A549 (cell line): ENCODE measurements at regions not wholly inside any gene's neighbourhood (a gene's known extent, or its start where the extent isn't known, plus 50 kb on each side); places are given as distances from the start of the nearest gene placed in this dataset.
"Not testable (repeated sequence)": the region's sequence is repeated elsewhere in the genome, so short reads cannot be mapped to it uniquely, and the experiment has no call there.

Source experiments
- ATAC-seq, 2 experiments: fragments of 200-7000 bp in 1 of 2; fragments of >200 bp in 1 of 2; cut with Nextera tagmentation in 1 of 2; cut with Tn5 transposase in 1 of 2; 3 replicates each; pipeline versions ENCODE4 v1.8.0 to v1.9.1; 2018 to 2020; ENCODE audit warnings: mild to moderate bottlenecking in 1 of 2, moderate library complexity in 1 of 2
- CTCF ChIA-PET: fragments of 300-600 bp; sonication (Branson Sonifier 250); formaldehyde crosslinking; extraction: SDS; loops from one replicate; lab custom pipeline; 2021; ENCODE audit warnings: antibody characterized with exemption, inconsistent platforms; lab: Yijun Ruan, JAX
- POLR2A ChIA-PET: fragments of 350-600 bp; formaldehyde crosslinking; extraction: SDS; loops from one replicate; lab custom pipeline; 2021; ENCODE audit warnings: antibody characterized with exemption, inconsistent platforms; lab: Yijun Ruan, JAX
- DNase-seq, 2 experiments: peaks; one replicate each; pipeline versions ENCODE4 v3.0.0 to v3.0.0-alpha.2; 2011 to 2016; ENCODE audit warnings: low read depth in 1 of 2, low spot score in 1 of 2
- FAIRE-seq: peaks from 2 replicates; lab custom pipeline; 2011; peaks lifted over from hg19 to GRCh38; lab: Jason Lieb, UNC
- H3K27ac ChIP-seq, 2 experiments: fragments of >200 bp; sonication (Bioruptor Twin); formaldehyde crosslinking; 3 replicates each; pipeline ENCODE4 v1.5.1; 2016 to 2017
- H3K4me1 ChIP-seq: fragments of >200 bp; sonication (Bioruptor Twin); formaldehyde crosslinking; 3 replicates; pipeline ENCODE4 v1.6.1; 2016
- H3K4me2 ChIP-seq: fragments of >200 bp; sonication (Bioruptor Twin); formaldehyde crosslinking; 3 replicates; pipeline ENCODE4 v1.6.1; 2016
- H3K4me3 ChIP-seq: fragments of >200 bp; sonication (Bioruptor Twin); formaldehyde crosslinking; 3 replicates; pipeline ENCODE4 v1.5.1; 2016
- H3K9me3 ChIP-seq: fragments of >200 bp; sonication (Bioruptor Twin); formaldehyde crosslinking; 3 replicates; pipeline ENCODE4 v1.6.1; 2016
- BCL3 ChIP-seq: fragments of >200 bp; sonication (Bioruptor Twin); formaldehyde crosslinking; IDR thresholded peaks from 3 replicates; pipeline ENCODE4 v1.6.1; 2016
- CEBPB ChIP-seq, 2 experiments: fragments of >200 bp in 1 of 2; sonication (Bioruptor Twin) in 1 of 2; formaldehyde crosslinking in 1 of 2; IDR thresholded peaks; 2 replicates each; pipeline ENCODE4 v1.6.1; 2012 to 2016
- EHF ChIP-seq: fragments of 250-450 bp; sonication (Bioruptor Pico); IDR thresholded peaks from 2 replicates; pipeline ENCODE4 v1.5.0; 2020; ENCODE audit warnings: mild to moderate bottlenecking
- EHMT2 ChIP-seq: fragments of 200-600 bp; sonication (generic); IDR thresholded peaks from 2 replicates; pipeline ENCODE4 v1.6.1; 2016; ENCODE audit warnings: antibody characterized with exemption, low read depth, mild to moderate bottlenecking, moderate library complexity
- ESRRA ChIP-seq: fragments of 150-350 bp; IDR thresholded peaks from 2 replicates; pipeline ENCODE4 v1.6.1; 2014; ENCODE audit warnings: mild to moderate bottlenecking, low read length, borderline replicate concordance
- FOXS1 ChIP-seq: fragments of 250-450 bp; sonication (Bioruptor Pico); IDR thresholded peaks from 2 replicates; pipeline ENCODE4 v1.5.0; 2020; ENCODE audit warnings: mild to moderate bottlenecking, moderate library complexity
- GATA3 ChIP-seq: IDR thresholded peaks from 2 replicates; pipeline ENCODE4 v1.6.1; 2012; ENCODE audit warnings: borderline replicate concordance
- HEYL ChIP-seq: fragments of 250-450 bp; sonication (Bioruptor Pico); IDR thresholded peaks from 2 replicates; pipeline ENCODE4 v1.8.0; 2021; ENCODE audit warnings: mild to moderate bottlenecking, moderate library complexity
- MYC ChIP-seq: IDR thresholded peaks from 2 replicates; pipeline ENCODE4 v1.6.1; 2012; ENCODE audit warnings: mild to moderate bottlenecking, inconsistent platforms, low read length, improper control_type of control experiment, borderline replicate concordance
- NPAS2 ChIP-seq: fragments of 250-450 bp; sonication (Bioruptor Pico); IDR thresholded peaks from 2 replicates; pipeline ENCODE4 v1.8.0; 2022; ENCODE audit warnings: mild to moderate bottlenecking, moderate library complexity, borderline replicate concordance
- NR3C1 ChIP-seq: fragments of >200 bp; sonication (Bioruptor Twin); formaldehyde crosslinking; IDR thresholded peaks from 3 replicates; pipeline ENCODE4 v1.6.1; 2017
- PHF8 ChIP-seq: fragments of 200-600 bp; sonication (generic); IDR thresholded peaks from 2 replicates; pipeline ENCODE4 v1.6.1; 2016; ENCODE audit warnings: low read depth, mild to moderate bottlenecking, antibody characterized with exemption, moderate library complexity, borderline replicate concordance
- POLR2AphosphoS2 ChIP-seq: conservative IDR thresholded peaks from 2 replicates; pipeline ENCODE4 v1.6.1; 2012; ENCODE audit warnings: low read length, improper control_type of control experiment, inconsistent platforms
- RNF2 ChIP-seq: fragments of 200-600 bp; sonication (generic); IDR thresholded peaks from 2 replicates; pipeline ENCODE4 v1.6.1; 2016; ENCODE audit warnings: low read depth, mild to moderate bottlenecking, antibody characterized with exemption, moderate library complexity, borderline replicate concordance
- USF2 ChIP-seq: fragments of 450-650 bp; IDR thresholded peaks from 2 replicates; pipeline ENCODE4 v1.6.1; 2014; ENCODE audit warnings: antibody characterized with exemption
- ZFP36 ChIP-seq: fragments of 450-650 bp; IDR thresholded peaks from 2 replicates; pipeline ENCODE4 v1.6.1; 2014; ENCODE audit warnings: borderline replicate concordance; ENCODE audit not compliant: partially characterized antibody
- ZNF302 ChIP-seq: fragments of 250-450 bp; sonication (Bioruptor Pico); IDR thresholded peaks from 2 replicates; pipeline ENCODE4 v1.9.0; 2021; ENCODE audit warnings: inconsistent platforms, mild to moderate bottlenecking, moderate library complexity
- ZSCAN20 ChIP-seq: fragments of 250-450 bp; sonication (Bioruptor Pico); IDR thresholded peaks from 2 replicates; pipeline ENCODE4 v1.8.0; 2022; ENCODE audit warnings: mild to moderate bottlenecking, moderate library complexity
- WGBS: methylation state at CpG from one replicate; pipeline ENCODE4 v1.1.6; 2017; ENCODE audit errors: missing lambda C conversion rate; 5-methylcytosine and 5-hydroxymethylcytosine counted together
- TF ChIP-seq, protein P1 (sequence below): IDR thresholded peaks from 2 replicates; pipeline ENCODE4 v1.6.1; 2012
- TF ChIP-seq, protein P2 (sequence below): fragments of 150-350 bp; IDR thresholded peaks from 2 replicates; pipeline ENCODE4 v1.6.1; 2014; ENCODE audit warnings: low read depth, mild to moderate bottlenecking, low read length

- 85% methylated on average over 5 of the region's 5 CpGs for WGBS
- POLR2A ChIA-PET, DNase-seq, H3K4me2 ChIP-seq, H3K4me3 ChIP-seq, ATAC-seq, FAIRE-seq, H3K9me3 ChIP-seq, H3K4me1 ChIP-seq, H3K27ac ChIP-seq: not testable (repeated sequence)
- CTCF ChIA-PET, result interaction anchor here (0.6 kb wide), 1 partner anchor 819 kb away, joined by 3 read pairs; no protein-coding TSS in a partner anchor
Observed at GRCh38 chr7:24629958-24630357, 56.7 kb downstream of the PALS2 start.

GRCh38 chr7:24630596-24630995 lies 57.3 kb downstream of the PALS2 start:
- WGBS, result 97% methylated on average over 2 of the region's 2 CpGs
- POLR2A ChIA-PET, result no interaction called here
- ATAC-seq (no peak), DNase-seq (no peak), FAIRE-seq (no peak)
- no peak overlapping the region for H3K4me2 ChIP-seq
- TF ChIP-seq BCL3 (no peak), USF2 (no peak), ZNF302 (no peak), EHF (CRISPR knock-in tag) (no peak), ESRRA (no peak), RNF2 (no peak), NR3C1 (no peak), ZSCAN20 (CRISPR knock-in tag) (no peak), CEBPB (IDR thresholded peaks at IDR 0.05) (no peak)
- TF ChIP-seq, protein P1, sequence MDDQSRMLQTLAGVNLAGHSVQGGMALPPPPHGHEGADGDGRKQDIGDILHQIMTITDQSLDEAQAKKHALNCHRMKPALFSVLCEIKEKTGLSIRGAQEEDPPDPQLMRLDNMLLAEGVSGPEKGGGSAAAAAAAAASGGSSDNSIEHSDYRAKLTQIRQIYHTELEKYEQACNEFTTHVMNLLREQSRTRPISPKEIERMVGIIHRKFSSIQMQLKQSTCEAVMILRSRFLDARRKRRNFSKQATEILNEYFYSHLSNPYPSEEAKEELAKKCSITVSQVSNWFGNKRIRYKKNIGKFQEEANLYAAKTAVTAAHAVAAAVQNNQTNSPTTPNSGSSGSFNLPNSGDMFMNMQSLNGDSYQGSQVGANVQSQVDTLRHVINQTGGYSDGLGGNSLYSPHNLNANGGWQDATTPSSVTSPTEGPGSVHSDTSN, result no peak
- peaks cover 7% of the 10 kb centered on the region; the same call in 1 of the 3 replicates for H3K9me3 ChIP-seq
- no peak overlapping the region for H3K4me3 ChIP-seq
- no peaks in the 10 kb centered on the region for H3K4me1 ChIP-seq
- no peak overlapping the region for H3K27ac ChIP-seq
- CTCF ChIA-PET, result interaction anchor here (0.6 kb wide), 1 partner anchor 820 kb away, joined by 3 read pairs; no protein-coding TSS in a partner anchor

- DNase-seq (no peak), ATAC-seq (no peak), FAIRE-seq (no peak)
- ChIA-PET POLR2A (no interaction called here), CTCF (interaction anchor here (0.6 kb wide), 1 partner anchor 22 kb away, joined by 3 read pairs; no protein-coding TSS in a partner anchor)
- H3K27ac ChIP-seq, result no peak overlapping the region
- H3K4me3 ChIP-seq, result no peak overlapping the region
- no peaks in the 10 kb centered on the region for H3K4me1 ChIP-seq
- no peaks in the 10 kb centered on the region for H3K9me3 ChIP-seq
- 77% methylated on average over 1 of the region's 1 CpG for WGBS
- TF ChIP-seq NPAS2 (no peak), ZFP36 (no peak), GATA3 (no peak), FOXS1 (no peak)
- TF ChIP-seq, protein P2, sequence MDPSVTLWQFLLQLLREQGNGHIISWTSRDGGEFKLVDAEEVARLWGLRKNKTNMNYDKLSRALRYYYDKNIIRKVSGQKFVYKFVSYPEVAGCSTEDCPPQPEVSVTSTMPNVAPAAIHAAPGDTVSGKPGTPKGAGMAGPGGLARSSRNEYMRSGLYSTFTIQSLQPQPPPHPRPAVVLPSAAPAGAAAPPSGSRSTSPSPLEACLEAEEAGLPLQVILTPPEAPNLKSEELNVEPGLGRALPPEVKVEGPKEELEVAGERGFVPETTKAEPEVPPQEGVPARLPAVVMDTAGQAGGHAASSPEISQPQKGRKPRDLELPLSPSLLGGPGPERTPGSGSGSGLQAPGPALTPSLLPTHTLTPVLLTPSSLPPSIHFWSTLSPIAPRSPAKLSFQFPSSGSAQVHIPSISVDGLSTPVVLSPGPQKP, result no peak
- H3K4me2 ChIP-seq, result no peak overlapping the region
Observed at GRCh38 chr7:24637021-24637420, 63.8 kb downstream of the PALS2 start.

DNA sequence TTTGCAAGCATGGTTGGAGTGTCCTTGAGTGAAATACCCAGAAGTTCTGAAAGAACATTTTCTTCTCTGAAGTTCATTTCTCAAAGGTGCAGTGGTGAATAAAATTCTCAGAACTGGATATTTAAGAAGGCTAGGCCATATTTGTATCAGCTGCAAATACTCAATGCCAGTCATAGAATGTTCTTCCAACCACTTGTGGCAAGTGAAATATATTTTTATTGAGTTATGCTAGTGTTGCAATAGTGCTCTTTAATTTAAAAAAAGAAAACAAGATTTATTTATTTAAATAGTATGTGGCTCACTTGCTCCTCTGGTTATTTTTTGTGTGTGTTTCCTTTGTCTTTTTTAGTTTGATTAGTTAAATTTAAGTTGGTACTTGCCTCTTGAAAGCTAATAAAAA lies 64.5 kb downstream of the PALS2 start:
- H3K4me2 ChIP-seq, result no peak overlapping the region
- no peak overlapping the region for H3K4me3 ChIP-seq
- POLR2A ChIA-PET, result no interaction called here
- no peak for TF ChIP-seq ZSCAN20 (CRISPR knock-in tag)
- no peak for TF ChIP-seq HEYL
- TF ChIP-seq POLR2AphosphoS2, result no peak
- no peak for TF ChIP-seq EHMT2
- no peak for TF ChIP-seq PHF8
- TF ChIP-seq MYC, result no peak
- FAIRE-seq, result no peak
- H3K27ac ChIP-seq, result no peak overlapping the region
- no peak for ATAC-seq
- CTCF ChIA-PET, result interaction anchor here (1.3 kb wide), 1 partner anchor 62 kb away, joined by 3 read pairs; no protein-coding TSS in a partner anchor
- no peak for DNase-seq
- H3K9me3 ChIP-seq, result no peaks in the 10 kb centered on the region
- H3K4me1 ChIP-seq, result no peaks in the 10 kb centered on the region

DNA sequence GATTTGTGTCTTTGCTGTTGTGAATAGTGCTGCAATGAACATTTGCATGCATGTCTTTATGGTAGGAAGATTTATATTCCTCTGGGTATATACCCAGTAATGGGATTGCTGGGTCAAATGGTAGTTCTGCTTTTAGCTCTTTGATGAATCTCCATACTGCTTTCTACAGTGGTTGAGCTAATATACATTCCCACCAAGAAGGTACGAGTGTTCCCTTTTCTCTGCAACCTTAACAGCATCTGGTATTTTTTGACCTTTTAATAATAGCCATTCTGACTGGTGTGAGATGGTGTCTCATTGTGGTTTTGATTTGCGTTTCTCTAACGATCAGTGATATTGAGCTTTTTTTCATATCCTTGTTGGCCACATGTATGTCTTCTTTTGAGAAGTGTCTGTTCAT lies 71.3 kb downstream of the PALS2 start:
- WGBS, result 95% methylated on average over 3 of the region's 3 CpGs
- H3K9me3 ChIP-seq, H3K4me3 ChIP-seq, H3K27ac ChIP-seq, H3K4me2 ChIP-seq, ATAC-seq, H3K4me1 ChIP-seq, FAIRE-seq, POLR2A ChIA-PET, DNase-seq: not testable (repeated sequence)
- CTCF ChIA-PET, result interaction anchor here (1.2 to 1.3 kb wide), 2 partner anchors 68 to 79 kb away, joined by 3 read pairs; no protein-coding TSS in a partner anchor
